Breast epithelium (tissue), 4 donors: ENCODE measurements at regions not wholly inside any gene's neighbourhood (a gene's known extent, or its start where the extent isn't known, plus 50 kb on each side); places are given as distances from the start of the nearest gene placed in this dataset.

Source experiments
- DNase-seq, 2 donors: peaks; one replicate each; pipeline ENCODE4 v3.0.0-alpha.2; 2019; ENCODE audit warnings: low spot score in 2 of 2
- H3K27ac ChIP-seq, 2 donors: fragments of 200-600 bp; sonication (generic) in 1 of 2; one replicate each; pipeline ENCODE4 v1.5.1; 2016 to 2019; ENCODE audit warnings: mild to moderate bottlenecking in 1 of 2
- H3K27me3 ChIP-seq, 2 donors: fragments of 200-600 bp; sonication (generic) in 1 of 2; one replicate each; pipeline versions ENCODE4 v1.5.1 to v1.6.0; 2017 to 2019; ENCODE audit warnings: control low read depth in 1 of 2, mild to moderate bottlenecking in 1 of 2
- H3K36me3 ChIP-seq: fragments of 200-600 bp; one replicate; pipeline ENCODE4 v1.5.1; 2019
- H3K4me1 ChIP-seq, 2 donors: fragments of 200-600 bp; sonication (generic); one replicate each; pipeline ENCODE4 v1.5.1; 2016 to 2019; ENCODE audit warnings: control low read depth in 1 of 2
- H3K4me3 ChIP-seq, 3 donors: fragments of 200-600 bp; sonication (generic); 1 replicate in 2 of 3; 2 replicates in 1 of 3; pipeline ENCODE4 v1.5.1; 2016 to 2019; ENCODE audit warnings: mild to moderate bottlenecking in 3 of 3, moderate library complexity in 2 of 3
- H3K9me3 ChIP-seq, 2 donors: fragments of 200-600 bp; sonication (generic) in 1 of 2; one replicate each; pipeline ENCODE4 v1.5.1; 2016 to 2019; ENCODE audit warnings: control low read depth in 1 of 2
- POLR2A ChIP-seq: fragments of 450-650 bp; IDR thresholded peaks from one replicate; pipeline ENCODE4 v1.6.1; 2016; ENCODE audit warnings: antibody characterized with exemption, mild to moderate bottlenecking, moderate library complexity
- POLR2AphosphoS5 ChIP-seq, 3 donors: sonication (generic); formaldehyde crosslinking; IDR thresholded peaks; one replicate each; pipeline ENCODE4 v1.6.1; 2017; ENCODE audit warnings: antibody characterized with exemption in 3 of 3
- intact Hi-C: fragments of 100-400 bp; cut with DNase I; formaldehyde crosslinking; loops from one replicate; pipeline ENCODE4 v1.15.1; 2023; ENCODE audit warnings: low total_unique reads
- TF ChIP-seq, protein P1 (sequence below), 3 donors: fragments of 450-650 bp; IDR thresholded peaks; one replicate each; pipeline ENCODE4 v1.5.1; 2016 to 2017; ENCODE audit warnings: antibody characterized with exemption in 3 of 3, mild to moderate bottlenecking in 3 of 3, moderate library complexity in 3 of 3

GRCh38 chr4:182015014-182015413 is 228.2 kb upstream of the TENM3 start:
- Histone ChIP-seq H3K4me3 (no peak overlapping the region), H3K9me3 (no peaks in the 10 kb centered on the region), H3K27ac (no peak overlapping the region), H3K4me1 (no peaks in the 10 kb centered on the region), H3K36me3 (no peaks in the 10 kb centered on the region), H3K27me3 (no peaks in the 10 kb centered on the region)
- no peak for DNase-seq
- intact Hi-C loops = no loop called here
- no peak for TF ChIP-seq POLR2A
- TF ChIP-seq, protein P1, sequence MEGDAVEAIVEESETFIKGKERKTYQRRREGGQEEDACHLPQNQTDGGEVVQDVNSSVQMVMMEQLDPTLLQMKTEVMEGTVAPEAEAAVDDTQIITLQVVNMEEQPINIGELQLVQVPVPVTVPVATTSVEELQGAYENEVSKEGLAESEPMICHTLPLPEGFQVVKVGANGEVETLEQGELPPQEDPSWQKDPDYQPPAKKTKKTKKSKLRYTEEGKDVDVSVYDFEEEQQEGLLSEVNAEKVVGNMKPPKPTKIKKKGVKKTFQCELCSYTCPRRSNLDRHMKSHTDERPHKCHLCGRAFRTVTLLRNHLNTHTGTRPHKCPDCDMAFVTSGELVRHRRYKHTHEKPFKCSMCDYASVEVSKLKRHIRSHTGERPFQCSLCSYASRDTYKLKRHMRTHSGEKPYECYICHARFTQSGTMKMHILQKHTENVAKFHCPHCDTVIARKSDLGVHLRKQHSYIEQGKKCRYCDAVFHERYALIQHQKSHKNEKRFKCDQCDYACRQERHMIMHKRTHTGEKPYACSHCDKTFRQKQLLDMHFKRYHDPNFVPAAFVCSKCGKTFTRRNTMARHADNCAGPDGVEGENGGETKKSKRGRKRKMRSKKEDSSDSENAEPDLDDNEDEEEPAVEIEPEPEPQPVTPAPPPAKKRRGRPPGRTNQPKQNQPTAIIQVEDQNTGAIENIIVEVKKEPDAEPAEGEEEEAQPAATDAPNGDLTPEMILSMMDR (IDR thresholded peaks at IDR 0.05) = no peak
- no peak for TF ChIP-seq POLR2AphosphoS5 (IDR thresholded peaks at IDR 0.05)

- Histone ChIP-seq H3K4me1 (no peaks in the 10 kb centered on the region), H3K4me3 (no peak overlapping the region), H3K27ac (no peak overlapping the region), H3K27me3 (no peaks in the 10 kb centered on the region), H3K9me3 (no peaks in the 10 kb centered on the region), H3K36me3 (no peaks in the 10 kb centered on the region)
- intact Hi-C loops = no loop called here
- TF ChIP-seq POLR2A (no peak), POLR2AphosphoS5 (IDR thresholded peaks at IDR 0.05) (no peak)
- TF ChIP-seq, protein P1 (IDR thresholded peaks at IDR 0.05) = no peak
- DNase-seq = no peak
Measured at GRCh38 chr4:182015893-182016292, 227.3 kb upstream of the TENM3 start.

GRCh38 chr4:182017038-182017437 is 226.2 kb upstream of the TENM3 start:
- DNase-seq = no peak
- Histone ChIP-seq H3K4me1 (no peaks in the 10 kb centered on the region), H3K27ac (no peak overlapping the region), H3K36me3 (no peaks in the 10 kb centered on the region), H3K9me3 (no peaks in the 10 kb centered on the region), H3K4me3 (no peak overlapping the region), H3K27me3 (no peaks in the 10 kb centered on the region)
- TF ChIP-seq POLR2A (no peak), POLR2AphosphoS5 (IDR thresholded peaks at IDR 0.05) (no peak)
- TF ChIP-seq, protein P1 (IDR thresholded peaks at IDR 0.05) = no peak
- intact Hi-C loops = no loop called here

DNA sequence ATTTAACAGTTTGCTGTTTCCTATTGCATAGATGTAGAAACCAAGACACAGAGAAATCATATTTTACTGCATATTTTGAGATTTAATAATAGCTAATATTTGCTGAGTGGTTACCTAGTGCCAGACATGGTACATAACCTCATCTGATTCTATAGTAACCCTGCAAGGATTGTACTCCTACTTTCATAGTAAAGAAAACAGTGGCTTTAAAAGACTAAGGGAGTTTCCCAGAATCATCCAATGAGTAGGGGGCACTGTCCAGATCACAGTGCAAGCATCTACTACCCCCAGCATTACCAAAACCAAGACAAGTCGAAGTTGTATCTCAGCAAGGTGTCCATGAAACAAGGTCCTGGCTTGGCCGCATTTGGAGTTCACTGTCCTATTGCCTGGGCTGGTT is 224.5 kb upstream of the TENM3 start:
- H3K4me3 ChIP-seq = no peak overlapping the region
- no peak for TF ChIP-seq POLR2AphosphoS5 (IDR thresholded peaks at IDR 0.05)
- no peak for TF ChIP-seq POLR2A
- TF ChIP-seq, protein P1 (IDR thresholded peaks at IDR 0.05) = no peak
- H3K9me3 ChIP-seq = no peaks in the 10 kb centered on the region

DNA sequence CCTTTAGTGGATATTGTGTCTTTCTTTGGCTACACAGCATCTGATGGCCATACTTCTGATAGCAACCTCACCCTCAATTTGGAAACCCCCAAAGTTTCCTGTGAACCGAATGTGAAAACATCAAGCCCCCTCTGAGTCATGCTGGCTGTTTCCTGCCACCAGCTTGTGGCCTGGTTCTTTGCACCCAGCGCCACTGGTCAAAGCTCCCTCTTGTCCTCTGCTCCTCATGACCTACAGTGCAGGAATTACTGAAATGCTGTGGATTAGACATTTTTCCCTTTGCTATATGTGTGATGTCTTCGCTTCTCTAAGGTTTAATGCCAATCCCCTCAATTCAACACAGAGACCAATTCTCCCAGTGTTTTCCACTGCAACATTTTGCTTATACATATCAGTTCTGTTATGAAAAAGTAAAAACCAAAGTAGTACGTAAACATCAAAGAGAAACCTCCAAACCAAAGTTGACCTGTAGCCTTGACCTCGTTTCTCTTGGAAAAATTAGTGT is 224.0 kb upstream of the TENM3 start:
- Histone ChIP-seq H3K9me3 (no peaks in the 10 kb centered on the region), H3K36me3 (no peaks in the 10 kb centered on the region), H3K27ac (no peak overlapping the region), H3K4me3 (no peak overlapping the region), H3K4me1 (no peaks in the 10 kb centered on the region), H3K27me3 (no peaks in the 10 kb centered on the region)
- DNase-seq = no peak
- intact Hi-C loops = no loop called here
- TF ChIP-seq POLR2A (no peak), POLR2AphosphoS5 (IDR thresholded peaks at IDR 0.05) (no peak)
- TF ChIP-seq, protein P1 (IDR thresholded peaks at IDR 0.05) = no peak

More for the DNA sequence above, 224.5 kb upstream of the TENM3 start:
- intact Hi-C loops = no loop called here
- no peak overlapping the region for H3K27ac ChIP-seq
- H3K27me3 ChIP-seq = no peaks in the 10 kb centered on the region
- H3K36me3 ChIP-seq = no peaks in the 10 kb centered on the region
- H3K4me1 ChIP-seq = no peaks in the 10 kb centered on the region
- DNase-seq = no peak
